Hindlimb muscle (tissue), 1 donor: ENCODE measurements at regions not wholly inside any gene's neighbourhood (a gene's known extent, or its start where the extent isn't known, plus 50 kb on each side); places are given as distances from the start of the nearest gene placed in this dataset.

Experiments
- DNase-seq: peaks from one replicate; pipeline ENCODE4 v3.0.0-alpha.2; 2013

GRCh38 chr21:41651830-41652229 lies 115.0 kb downstream of the RIPK4 start:
- no peak for DNase-seq

GRCh38 chr21:41651406-41651805 lies 115.4 kb downstream of the RIPK4 start:
- DNase-seq: no peak

- DNase-seq: no peak
These were observed 116.2 kb downstream of the RIPK4 start for GRCh38 chr21:41650526-41651145.

GRCh38 chr21:41648591-41649031 lies 118.2 kb downstream of the RIPK4 start:
- DNase-seq: no peak

- no peak for DNase-seq
These were observed 118.9 kb downstream of the RIPK4 start for GRCh38 chr21:41647806-41648561.

GRCh38 chr21:41643246-41643966 lies 123.4 kb downstream of the RIPK4 start:
- no peak for DNase-seq

GRCh38 chr21:41641821-41642701 lies 124.8 kb downstream of the RIPK4 start:
- DNase-seq: peak; percentile 67

- DNase-seq: no peak
These were observed 125.4 kb downstream of the RIPK4 start for GRCh38 chr21:41641510-41641815.

GRCh38 chr21:41640748-41641509 lies 125.9 kb downstream of the RIPK4 start:
- DNase-seq: no peak

- no peak for DNase-seq
These were observed 127.1 kb downstream of the RIPK4 start for GRCh38 chr21:41639766-41640165.

GRCh38 chr21:41639336-41639735 lies 127.5 kb downstream of the RIPK4 start:
- DNase-seq: no peak

GRCh38 chr21:41638201-41638790 lies 128.6 kb downstream of the RIPK4 start:
- DNase-seq: no peak

- DNase-seq: no peak
These were observed 129.0 kb upstream of the TMPRSS2 start for GRCh38 chr21:41636636-41637630.

- DNase-seq: no peak
These were observed 127.9 kb upstream of the TMPRSS2 start for GRCh38 chr21:41635874-41636273.

GRCh38 chr21:41634858-41635257 lies 126.9 kb upstream of the TMPRSS2 start:
- DNase-seq: no peak

- no peak for DNase-seq
These were observed 126.3 kb upstream of the TMPRSS2 start for GRCh38 chr21:41634211-41634694.

GRCh38 chr21:41633627-41634026 lies 125.7 kb upstream of the TMPRSS2 start:
- no peak for DNase-seq

GRCh38 chr21:41632748-41633475 lies 125.0 kb upstream of the TMPRSS2 start:
- DNase-seq: no peak
